Neutrophil (primary cell): ENCODE measurements at regions not wholly inside any gene's neighbourhood (a gene's known extent, or its start where the extent isn't known, plus 50 kb on each side); places are given as distances from the start of the nearest gene placed in this dataset.

Experiments
- H3K27ac ChIP-seq: fragments of 200-600 bp; sonication (generic); 2 replicates; pipeline ENCODE4 v1.5.1; 2016; ENCODE audit warnings: mild to moderate bottlenecking, moderate library complexity
- H3K27me3 ChIP-seq: fragments of 200-600 bp; sonication (generic); 2 replicates; pipeline ENCODE4 v1.6.0; 2016; ENCODE audit warnings: mild to moderate bottlenecking
- H3K36me3 ChIP-seq: fragments of 200-600 bp; sonication (generic); 2 replicates; pipeline ENCODE4 v1.5.1; 2017
- H3K4me1 ChIP-seq, 2 experiments: fragments of 200-600 bp in 1 of 2; sonication (generic) in 1 of 2; 1 replicate in 1 of 2; 2 replicates in 1 of 2; pipeline versions ENCODE4 v1.5.1 to v1.6.1; 2013 to 2016; ENCODE audit warnings: low read depth in 1 of 2, low read length in 1 of 2, mild to moderate bottlenecking in 1 of 2, moderate library complexity in 1 of 2; ENCODE audit not compliant: control insufficient read depth in 1 of 2, insufficient read depth in 1 of 2
- H3K4me3 ChIP-seq, 2 experiments: fragments of 200-600 bp in 1 of 2; sonication (generic) in 1 of 2; 1 replicate in 1 of 2; 2 replicates in 1 of 2; pipeline ENCODE4 v1.5.1; 2013 to 2016; ENCODE audit warnings: low read depth in 1 of 2, low read length in 1 of 2, mild to moderate bottlenecking in 1 of 2, moderate library complexity in 1 of 2
- H3K9me3 ChIP-seq: fragments of 200-600 bp; sonication (generic); 2 replicates; pipeline ENCODE4 v1.5.1; 2016
- TF ChIP-seq, protein P1 (sequence below): fragments of 200-600 bp; sonication (generic); IDR thresholded peaks from 2 replicates; pipeline ENCODE4 v1.5.1; 2016; ENCODE audit warnings: antibody characterized with exemption

DNA sequence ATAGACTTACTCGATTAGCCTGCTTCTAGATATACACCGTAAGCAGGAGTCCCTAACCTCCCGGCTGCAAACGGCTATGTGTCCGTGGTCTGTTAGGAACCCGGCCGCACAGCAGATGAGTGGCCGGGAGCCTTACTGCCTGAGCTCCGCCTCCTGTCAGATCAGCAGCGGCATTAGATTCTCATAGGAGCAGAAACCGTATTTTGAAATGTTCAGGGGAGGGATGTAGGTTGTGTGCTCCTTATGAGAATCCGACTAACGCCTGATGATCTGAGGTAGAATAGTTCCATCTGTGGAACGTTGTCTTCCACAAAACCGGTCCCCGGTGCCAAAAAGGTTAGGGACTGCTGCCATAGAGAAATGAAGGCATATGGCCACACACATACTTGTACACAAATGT is 1491.9 kb downstream of the SLITRK5 start:
- H3K4me1 ChIP-seq, result no peaks in the 10 kb centered on the region
- TF ChIP-seq, protein P1, sequence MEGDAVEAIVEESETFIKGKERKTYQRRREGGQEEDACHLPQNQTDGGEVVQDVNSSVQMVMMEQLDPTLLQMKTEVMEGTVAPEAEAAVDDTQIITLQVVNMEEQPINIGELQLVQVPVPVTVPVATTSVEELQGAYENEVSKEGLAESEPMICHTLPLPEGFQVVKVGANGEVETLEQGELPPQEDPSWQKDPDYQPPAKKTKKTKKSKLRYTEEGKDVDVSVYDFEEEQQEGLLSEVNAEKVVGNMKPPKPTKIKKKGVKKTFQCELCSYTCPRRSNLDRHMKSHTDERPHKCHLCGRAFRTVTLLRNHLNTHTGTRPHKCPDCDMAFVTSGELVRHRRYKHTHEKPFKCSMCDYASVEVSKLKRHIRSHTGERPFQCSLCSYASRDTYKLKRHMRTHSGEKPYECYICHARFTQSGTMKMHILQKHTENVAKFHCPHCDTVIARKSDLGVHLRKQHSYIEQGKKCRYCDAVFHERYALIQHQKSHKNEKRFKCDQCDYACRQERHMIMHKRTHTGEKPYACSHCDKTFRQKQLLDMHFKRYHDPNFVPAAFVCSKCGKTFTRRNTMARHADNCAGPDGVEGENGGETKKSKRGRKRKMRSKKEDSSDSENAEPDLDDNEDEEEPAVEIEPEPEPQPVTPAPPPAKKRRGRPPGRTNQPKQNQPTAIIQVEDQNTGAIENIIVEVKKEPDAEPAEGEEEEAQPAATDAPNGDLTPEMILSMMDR, result no peak
- no peak overlapping the region for H3K27ac ChIP-seq
- H3K4me3 ChIP-seq, result no peak overlapping the region
- H3K9me3 ChIP-seq, result no peaks in the 10 kb centered on the region
- no peaks in the 10 kb centered on the region for H3K27me3 ChIP-seq
- no peaks in the 10 kb centered on the region for H3K36me3 ChIP-seq

DNA sequence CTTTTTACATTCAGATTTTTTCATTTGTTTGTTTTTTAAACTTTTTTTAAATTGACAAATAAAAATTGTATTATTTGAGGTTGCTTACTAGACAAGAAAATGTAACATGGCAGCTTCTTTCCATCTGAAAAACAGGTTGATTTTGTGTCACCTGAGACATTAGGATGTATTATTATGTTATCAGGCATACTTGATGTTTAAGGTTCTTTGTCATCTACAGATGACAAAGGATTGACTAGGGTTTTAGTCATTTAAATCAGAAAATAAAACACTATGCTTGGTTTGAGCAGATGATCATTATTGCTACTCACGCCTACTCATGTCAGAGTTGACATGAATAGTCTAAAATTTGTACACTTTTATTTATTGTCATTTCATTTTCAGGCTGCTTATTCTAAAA is 1494.5 kb downstream of the SLITRK5 start:
- no peaks in the 10 kb centered on the region for H3K4me1 ChIP-seq
- H3K27me3 ChIP-seq, result no peaks in the 10 kb centered on the region
- no peaks in the 10 kb centered on the region for H3K36me3 ChIP-seq
- TF ChIP-seq, protein P1, result no peak
- no peak overlapping the region for H3K4me3 ChIP-seq
- no peaks in the 10 kb centered on the region for H3K9me3 ChIP-seq
- H3K27ac ChIP-seq, result no peak overlapping the region

DNA sequence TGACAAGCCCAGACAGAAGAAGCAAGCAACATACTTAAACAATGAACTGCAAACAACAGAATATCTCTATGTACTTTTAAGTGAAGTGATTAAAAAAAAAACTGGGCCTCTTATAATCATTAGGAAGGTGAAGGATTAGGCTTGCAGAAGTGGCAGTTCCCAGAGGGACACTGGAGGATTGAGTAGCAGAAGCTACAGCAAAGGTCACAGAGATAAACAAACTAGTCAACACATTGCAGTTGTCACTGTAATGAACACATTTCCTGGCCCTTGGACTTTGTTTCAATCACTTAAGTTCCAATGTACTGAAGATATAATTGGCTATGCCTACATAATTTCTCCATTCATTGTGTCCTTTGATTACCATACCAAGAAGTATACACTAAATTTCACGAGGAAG is 1498.8 kb downstream of the SLITRK5 start:
- H3K4me1 ChIP-seq, result no peaks in the 10 kb centered on the region
- H3K27me3 ChIP-seq, result no peaks in the 10 kb centered on the region
- no peak overlapping the region for H3K4me3 ChIP-seq
- TF ChIP-seq, protein P1, result no peak
- H3K9me3 ChIP-seq, result no peaks in the 10 kb centered on the region
- H3K27ac ChIP-seq, result no peak overlapping the region
- H3K36me3 ChIP-seq, result no peaks in the 10 kb centered on the region

DNA sequence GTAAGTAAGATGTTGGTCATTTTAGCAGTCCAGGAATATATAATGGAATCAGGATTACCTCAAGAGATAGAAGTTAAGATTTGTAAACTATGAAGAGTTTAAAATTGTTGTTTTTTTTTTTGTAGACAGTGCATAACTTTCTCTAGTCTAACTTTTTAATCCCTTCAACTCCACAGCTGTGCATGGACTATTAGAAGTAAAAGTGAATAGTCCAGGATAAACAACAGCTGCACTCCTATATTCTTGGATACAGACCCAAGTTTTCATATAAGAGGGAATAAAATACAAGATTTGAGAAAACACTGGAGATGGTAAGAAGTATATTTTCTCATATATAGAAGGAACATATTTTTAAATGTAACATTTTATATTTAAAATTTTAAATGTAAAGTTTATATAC is 1509.9 kb downstream of the SLITRK5 start:
- H3K27me3 ChIP-seq, result no peaks in the 10 kb centered on the region
- H3K9me3 ChIP-seq, result peaks cover 8% of the 10 kb centered on the region
- H3K4me1 ChIP-seq, result no peaks in the 10 kb centered on the region
- H3K36me3 ChIP-seq, result no peaks in the 10 kb centered on the region
- TF ChIP-seq, protein P1, result no peak
- no peak overlapping the region for H3K27ac ChIP-seq
- no peak overlapping the region for H3K4me3 ChIP-seq

DNA sequence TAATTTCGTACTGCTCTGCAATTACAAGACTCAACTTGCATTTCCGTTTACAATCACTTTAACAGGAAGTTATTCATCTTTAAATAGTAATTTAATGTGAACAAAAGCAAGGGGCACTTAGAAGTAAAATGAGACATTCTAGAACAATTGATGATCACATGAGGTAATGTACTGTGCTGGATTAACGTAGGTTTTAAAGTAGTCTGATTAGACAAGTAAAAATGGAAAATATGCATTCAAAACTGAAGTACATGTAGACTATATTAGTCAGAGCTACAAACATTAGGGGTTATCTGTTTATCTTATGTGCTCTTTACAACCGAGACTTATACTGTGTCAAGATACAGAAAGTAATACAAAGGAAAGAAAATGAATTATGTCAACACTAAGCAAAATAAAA is 1528.0 kb downstream of the SLITRK5 start:
- Histone ChIP-seq H3K4me1 (no peaks in the 10 kb centered on the region), H3K27ac (no peak overlapping the region), H3K4me3 (no peak overlapping the region), H3K36me3 (no peaks in the 10 kb centered on the region), H3K27me3 (no peaks in the 10 kb centered on the region), H3K9me3 (no peaks in the 10 kb centered on the region)
- TF ChIP-seq, protein P1, result no peak

DNA sequence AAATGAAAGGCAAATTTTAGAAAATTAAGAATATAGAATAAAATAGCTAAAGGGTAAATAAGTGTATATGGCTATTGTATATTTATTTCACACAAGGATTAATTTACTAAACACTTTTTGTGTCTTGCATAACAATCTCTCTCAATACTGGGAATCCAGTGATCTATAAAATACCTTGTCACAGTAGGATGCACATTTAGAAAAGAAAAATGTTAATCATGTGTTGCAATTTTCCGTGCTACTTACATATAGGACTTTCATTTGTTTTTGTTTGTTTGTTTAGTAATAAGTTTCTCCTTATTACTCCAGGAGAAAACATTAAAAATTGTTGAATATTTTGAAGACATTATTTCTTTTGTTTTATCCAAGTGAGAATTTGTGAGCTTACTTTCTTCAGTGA is 1533.3 kb downstream of the SLITRK5 start:
- Histone ChIP-seq H3K4me1 (no peaks in the 10 kb centered on the region), H3K36me3 (no peaks in the 10 kb centered on the region), H3K4me3 (no peak overlapping the region), H3K27ac (no peak overlapping the region), H3K9me3 (no peaks in the 10 kb centered on the region), H3K27me3 (no peaks in the 10 kb centered on the region)
- TF ChIP-seq, protein P1, result no peak
